Parathyroid adenoma (tissue), 2 donors: ENCODE measurements at regions not wholly inside any gene's neighbourhood (a gene's known extent, or its start where the extent isn't known, plus 50 kb on each side); places are given as distances from the start of the nearest gene placed in this dataset.

Experiments
- H2AFZ ChIP-seq: fragments of 300-600 bp; sonication (generic); one replicate; pipeline ENCODE4 v1.7.0; 2017; ENCODE audit warnings: antibody characterized with exemption, mild to moderate bottlenecking
- H3K27ac ChIP-seq: fragments of 300-600 bp; sonication (generic); one replicate; pipeline ENCODE4 v1.7.0; 2017
- H3K27me3 ChIP-seq: fragments of 300-600 bp; sonication (generic); one replicate; pipeline ENCODE4 v1.7.0; 2017; ENCODE audit warnings: low read length; ENCODE audit not compliant: control insufficient read depth, insufficient read depth
- H3K36me3 ChIP-seq: fragments of 300-600 bp; sonication (generic); one replicate; pipeline ENCODE4 v1.7.0; 2017; ENCODE audit warnings: low read length; ENCODE audit not compliant: control insufficient read depth, insufficient read depth
- H3K4me1 ChIP-seq: fragments of 300-600 bp; sonication (generic); one replicate; pipeline ENCODE4 v1.7.0; 2017; ENCODE audit warnings: control low read depth
- H3K4me2 ChIP-seq: fragments of 300-600 bp; sonication (generic); one replicate; pipeline ENCODE4 v1.7.0; 2017; ENCODE audit warnings: low read length
- H3K4me3 ChIP-seq: fragments of 300-600 bp; sonication (generic); one replicate; pipeline ENCODE4 v1.7.0; 2017; ENCODE audit warnings: low read depth, low read length
- H3K79me2 ChIP-seq: fragments of 300-600 bp; sonication (generic); one replicate; pipeline ENCODE4 v1.7.0; 2017; ENCODE audit warnings: control low read depth
- H3K9ac ChIP-seq: fragments of 300-600 bp; sonication (generic); one replicate; pipeline ENCODE4 v1.7.0; 2017; ENCODE audit warnings: mild to moderate bottlenecking
- H3K9me3 ChIP-seq: fragments of 300-600 bp; sonication (generic); one replicate; pipeline ENCODE4 v1.7.0; 2017; ENCODE audit warnings: low read length; ENCODE audit not compliant: control insufficient read depth
- TF ChIP-seq, protein P1 (sequence below): fragments of 300-600 bp; sonication (generic); IDR thresholded peaks from one replicate; pipeline ENCODE4 v1.7.0; 2017; ENCODE audit warnings: antibody characterized with exemption, mild to moderate bottlenecking
- donor health status: primary hyperparathyroidism.

DNA sequence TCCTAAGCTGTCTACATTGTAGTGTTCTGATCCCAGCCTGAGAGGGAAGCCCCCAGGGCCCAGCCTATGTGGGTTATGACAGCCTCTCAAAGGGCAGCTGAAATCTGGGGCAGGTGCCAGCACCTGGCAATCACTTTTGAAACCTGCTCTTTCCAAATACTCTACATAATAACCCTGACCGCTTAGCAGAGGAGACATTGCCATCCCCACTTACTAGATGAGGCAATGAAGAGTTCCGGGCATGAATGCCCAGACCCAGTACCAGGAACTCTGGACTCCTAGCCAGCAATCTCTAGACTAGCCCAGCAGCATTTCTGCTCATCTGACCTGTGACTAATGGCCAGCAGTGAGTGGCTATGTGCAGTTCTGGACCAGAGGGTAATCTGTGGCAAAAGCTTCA lies 412.4 kb upstream of the CADM1 start:
- Histone ChIP-seq H3K9me3 (no peaks in the 10 kb centered on the region), H3K4me3 (no peak overlapping the region), H3K79me2 (no peaks in the 10 kb centered on the region), H3K36me3 (no peaks in the 10 kb centered on the region), H3K27me3 (no peaks in the 10 kb centered on the region), H3K27ac (no peak overlapping the region), H2AFZ (no peak overlapping the region), H3K4me2 (no peak overlapping the region), H3K4me1 (no peaks in the 10 kb centered on the region), H3K9ac (no peak overlapping the region)
- TF ChIP-seq, protein P1, sequence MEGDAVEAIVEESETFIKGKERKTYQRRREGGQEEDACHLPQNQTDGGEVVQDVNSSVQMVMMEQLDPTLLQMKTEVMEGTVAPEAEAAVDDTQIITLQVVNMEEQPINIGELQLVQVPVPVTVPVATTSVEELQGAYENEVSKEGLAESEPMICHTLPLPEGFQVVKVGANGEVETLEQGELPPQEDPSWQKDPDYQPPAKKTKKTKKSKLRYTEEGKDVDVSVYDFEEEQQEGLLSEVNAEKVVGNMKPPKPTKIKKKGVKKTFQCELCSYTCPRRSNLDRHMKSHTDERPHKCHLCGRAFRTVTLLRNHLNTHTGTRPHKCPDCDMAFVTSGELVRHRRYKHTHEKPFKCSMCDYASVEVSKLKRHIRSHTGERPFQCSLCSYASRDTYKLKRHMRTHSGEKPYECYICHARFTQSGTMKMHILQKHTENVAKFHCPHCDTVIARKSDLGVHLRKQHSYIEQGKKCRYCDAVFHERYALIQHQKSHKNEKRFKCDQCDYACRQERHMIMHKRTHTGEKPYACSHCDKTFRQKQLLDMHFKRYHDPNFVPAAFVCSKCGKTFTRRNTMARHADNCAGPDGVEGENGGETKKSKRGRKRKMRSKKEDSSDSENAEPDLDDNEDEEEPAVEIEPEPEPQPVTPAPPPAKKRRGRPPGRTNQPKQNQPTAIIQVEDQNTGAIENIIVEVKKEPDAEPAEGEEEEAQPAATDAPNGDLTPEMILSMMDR, result no peak

DNA sequence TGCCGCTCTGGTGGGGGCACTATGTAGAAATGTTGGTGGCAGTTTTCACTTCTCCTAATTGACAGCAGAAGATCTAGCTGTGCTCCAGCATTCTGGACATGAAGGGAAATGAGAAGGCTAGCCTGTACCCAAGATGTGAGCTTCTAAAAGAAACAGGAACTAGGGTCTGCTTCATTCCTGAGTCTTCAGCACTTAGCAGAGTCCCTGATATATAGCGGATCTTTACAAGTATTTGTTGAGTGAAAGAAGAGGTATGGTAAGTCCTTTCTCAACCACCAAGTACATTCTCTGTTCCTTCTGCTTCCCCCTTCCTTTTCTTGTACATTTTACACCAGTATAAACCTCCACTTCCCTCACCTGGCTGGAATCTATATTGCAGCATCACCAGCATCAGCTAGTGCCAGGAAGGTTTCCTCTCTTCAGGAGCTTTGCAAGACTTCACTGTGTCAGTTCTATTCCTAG lies 408.3 kb upstream of the CADM1 start:
- no peak overlapping the region for H3K9ac ChIP-seq
- H3K79me2 ChIP-seq, result no peaks in the 10 kb centered on the region
- no peak overlapping the region for H3K4me2 ChIP-seq
- H3K4me3 ChIP-seq, result no peak overlapping the region
- no peaks in the 10 kb centered on the region for H3K4me1 ChIP-seq
- TF ChIP-seq, protein P1, result no peak
- H3K27ac ChIP-seq, result no peak overlapping the region
- H3K27me3 ChIP-seq, result no peaks in the 10 kb centered on the region
- no peaks in the 10 kb centered on the region for H3K9me3 ChIP-seq
- no peak overlapping the region for H2AFZ ChIP-seq
- no peaks in the 10 kb centered on the region for H3K36me3 ChIP-seq

DNA sequence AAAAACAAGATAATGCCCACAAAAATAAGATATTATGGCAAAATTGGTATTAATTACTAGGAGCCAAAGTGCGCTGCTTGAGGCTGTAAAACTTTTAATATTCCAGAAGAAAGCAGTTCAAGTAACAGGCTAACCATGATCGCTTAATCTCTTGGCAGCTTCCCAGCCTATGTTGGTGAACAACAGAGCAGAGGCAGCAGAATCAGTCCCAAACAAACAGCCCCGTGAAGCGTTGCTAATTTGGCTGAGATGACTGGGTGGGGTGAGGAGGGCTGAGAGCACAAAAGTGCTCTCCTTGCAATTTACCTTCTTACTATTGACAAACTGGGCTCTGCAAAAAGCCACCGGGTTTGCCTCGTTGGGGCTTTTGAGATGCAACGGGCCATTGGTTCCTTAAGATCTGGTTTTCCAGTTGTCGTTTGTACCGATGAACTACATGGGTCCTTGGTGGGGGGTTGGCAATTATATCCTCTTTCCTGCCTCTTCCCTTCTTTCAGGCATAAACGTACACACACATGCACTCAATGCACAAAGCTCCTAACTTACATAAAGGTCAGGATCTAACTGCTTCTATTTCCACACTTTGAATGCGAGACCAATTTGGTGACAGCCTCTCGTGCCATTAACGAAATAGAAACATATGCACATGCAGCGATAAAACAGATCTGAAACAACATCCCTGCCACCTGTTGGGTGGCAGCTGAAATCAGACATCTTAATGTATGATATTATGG lies 407.6 kb upstream of the CADM1 start:
- Histone ChIP-seq H3K4me3 (no peak overlapping the region), H3K9me3 (no peaks in the 10 kb centered on the region), H3K4me1 (no peaks in the 10 kb centered on the region), H3K79me2 (no peaks in the 10 kb centered on the region), H3K4me2 (no peak overlapping the region), H3K9ac (no peak overlapping the region), H3K27ac (no peak overlapping the region), H3K36me3 (no peaks in the 10 kb centered on the region), H2AFZ (no peak overlapping the region), H3K27me3 (no peaks in the 10 kb centered on the region)
- TF ChIP-seq, protein P1, result no peak

GRCh38 chr11:115910379-115910778 lies 406.2 kb upstream of the CADM1 start:
- Histone ChIP-seq H3K79me2 (no peaks in the 10 kb centered on the region), H3K9me3 (no peaks in the 10 kb centered on the region), H3K4me2 (no peak overlapping the region), H3K9ac (no peak overlapping the region), H3K4me3 (no peak overlapping the region), H3K27me3 (no peaks in the 10 kb centered on the region), H3K4me1 (no peaks in the 10 kb centered on the region), H2AFZ (no peak overlapping the region), H3K27ac (no peak overlapping the region), H3K36me3 (no peaks in the 10 kb centered on the region)
- TF ChIP-seq, protein P1, result no peak

DNA sequence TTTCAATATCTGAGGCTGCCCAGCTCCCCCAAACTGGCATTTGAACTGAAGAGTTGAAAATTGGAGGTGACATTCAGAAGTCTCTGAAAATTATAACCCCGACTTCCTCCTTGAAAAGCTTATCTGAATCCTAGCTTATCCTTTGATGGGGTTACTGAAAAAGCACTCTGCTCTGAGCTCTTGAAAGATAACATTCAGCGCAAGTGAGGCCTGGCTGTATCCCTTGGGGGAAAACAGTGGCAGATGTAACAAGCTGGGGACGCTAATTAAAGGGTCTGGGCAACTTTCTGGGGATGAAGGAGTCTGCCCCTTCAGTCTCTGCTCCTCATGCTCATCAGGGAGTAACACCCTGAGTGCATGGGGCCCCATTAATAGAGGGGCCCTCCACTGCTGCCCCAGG lies 402.0 kb upstream of the CADM1 start:
- Histone ChIP-seq H3K79me2 (no peaks in the 10 kb centered on the region), H2AFZ (no peak overlapping the region), H3K9ac (no peak overlapping the region), H3K27me3 (no peaks in the 10 kb centered on the region), H3K36me3 (no peaks in the 10 kb centered on the region), H3K9me3 (no peaks in the 10 kb centered on the region), H3K4me3 (no peak overlapping the region), H3K27ac (no peak overlapping the region), H3K4me2 (no peak overlapping the region), H3K4me1 (no peaks in the 10 kb centered on the region)
- TF ChIP-seq, protein P1, result no peak
